ENCODE measurements at regions not wholly inside any gene's neighbourhood (a gene's known extent, or its start where the extent isn't known, plus 50 kb on each side); places are given as distances from the start of the nearest gene placed in this dataset.
"Not testable (repeated sequence)": the region's sequence is repeated elsewhere in the genome, so short reads cannot be mapped to it uniquely, and the experiment has no call there.

- Mint-ChIP-seq H3K9me3 (no peaks in the 10 kb centered on the region), H3K36me3 (ENCODE audit: low read depth) (no peaks in the 10 kb centered on the region), H3K4me1 (peaks cover 6% of the 10 kb centered on the region), H3K4me3 (no peak overlapping the region), H3K27ac (no peak overlapping the region), H3K27me3 (ENCODE audit: low read depth) (peaks cover 13% of the 10 kb centered on the region)
- TF ChIP-seq CTCF (IDR thresholded peaks at IDR 0.05; ENCODE audit: unreplicated experiment in 3 of 3) = no peak
Observed at GRCh38 chr1:30216602-30217001, 506.8 kb downstream of the MATN1 start.

- no peaks in the 10 kb centered on the region for H3K36me3 Mint-ChIP-seq (ENCODE audit: low read depth)
- peaks cover 13% of the 10 kb centered on the region for H3K27me3 Mint-ChIP-seq (ENCODE audit: low read depth)
- TF ChIP-seq CTCF (IDR thresholded peaks at IDR 0.05; ENCODE audit: unreplicated experiment in 3 of 3) = no peak
- no peak overlapping the region for H3K27ac Mint-ChIP-seq
- H3K4me1 Mint-ChIP-seq = peaks cover 6% of the 10 kb centered on the region
- H3K4me3 Mint-ChIP-seq = no peak overlapping the region
- no peaks in the 10 kb centered on the region for H3K9me3 Mint-ChIP-seq
Observed at GRCh38 chr1:30213936-30214335, 509.4 kb downstream of the MATN1 start.

- H3K4me1 Mint-ChIP-seq; H3K27me3 Mint-ChIP-seq (ENCODE audit: low read depth); H3K9me3 Mint-ChIP-seq; H3K27ac Mint-ChIP-seq; H3K36me3 Mint-ChIP-seq (ENCODE audit: low read depth); H3K4me3 Mint-ChIP-seq: not testable (repeated sequence)
Observed at GRCh38 chr1:30207962-30208361, 515.4 kb downstream of the MATN1 start.

- H3K9me3 Mint-ChIP-seq; H3K27ac Mint-ChIP-seq; H3K4me3 Mint-ChIP-seq; H3K4me1 Mint-ChIP-seq; H3K27me3 Mint-ChIP-seq (ENCODE audit: low read depth); H3K36me3 Mint-ChIP-seq (ENCODE audit: low read depth): not testable (repeated sequence)
Observed at GRCh38 chr1:30206631-30207030, 516.8 kb downstream of the MATN1 start.

GRCh38 chr1:30204916-30205315 lies 518.5 kb downstream of the MATN1 start:
- H3K4me1 Mint-ChIP-seq; H3K9me3 Mint-ChIP-seq; H3K27me3 Mint-ChIP-seq (ENCODE audit: low read depth): not testable (repeated sequence)

GRCh38 chr1:30201015-30201414 lies 522.4 kb downstream of the MATN1 start:
- Mint-ChIP-seq H3K4me1 (peaks cover 15% of the 10 kb centered on the region), H3K27ac (no peak overlapping the region), H3K9me3 (no peaks in the 10 kb centered on the region), H3K4me3 (no peak overlapping the region), H3K36me3 (ENCODE audit: low read depth) (no peaks in the 10 kb centered on the region), H3K27me3 (ENCODE audit: low read depth) (peaks cover 20% of the 10 kb centered on the region)
- no peak for TF ChIP-seq CTCF (IDR thresholded peaks at IDR 0.05; ENCODE audit: unreplicated experiment in 3 of 3)

More at GRCh38 chr1:30204916-30205315, 518.5 kb downstream of the MATN1 start:
- H3K36me3 Mint-ChIP-seq (ENCODE audit: low read depth); H3K27ac Mint-ChIP-seq; H3K4me3 Mint-ChIP-seq: not testable (repeated sequence)

GRCh38 chr1:30200161-30200560 lies 523.2 kb downstream of the MATN1 start:
- no peaks in the 10 kb centered on the region for H3K9me3 Mint-ChIP-seq
- TF ChIP-seq CTCF (IDR thresholded peaks at IDR 0.05; ENCODE audit: unreplicated experiment in 3 of 3) = no peak
- H3K36me3 Mint-ChIP-seq (ENCODE audit: low read depth) = no peaks in the 10 kb centered on the region
- no peak overlapping the region for H3K27ac Mint-ChIP-seq
- H3K4me3 Mint-ChIP-seq = no peak overlapping the region
- H3K4me1 Mint-ChIP-seq = peaks cover 18% of the 10 kb centered on the region
- H3K27me3 Mint-ChIP-seq (ENCODE audit: low read depth) = peaks cover 21% of the 10 kb centered on the region

- peaks cover 24% of the 10 kb centered on the region for H3K4me1 Mint-ChIP-seq
Observed at GRCh38 chr1:30199563-30199962, 523.8 kb downstream of the MATN1 start.

More at GRCh38 chr1:30199563-30199962, 523.8 kb downstream of the MATN1 start:
- H3K4me3 Mint-ChIP-seq = no peak overlapping the region
- H3K36me3 Mint-ChIP-seq (ENCODE audit: low read depth) = no peaks in the 10 kb centered on the region
- H3K27me3 Mint-ChIP-seq (ENCODE audit: low read depth) = peaks cover 25% of the 10 kb centered on the region
- no peak overlapping the region for H3K27ac Mint-ChIP-seq
- no peaks in the 10 kb centered on the region for H3K9me3 Mint-ChIP-seq
- TF ChIP-seq CTCF (IDR thresholded peaks at IDR 0.05; ENCODE audit: unreplicated experiment in 3 of 3) = no peak
